HG03460 (cell line): ENCODE measurements at regions not wholly inside any gene's neighbourhood (a gene's known extent, or its start where the extent isn't known, plus 50 kb on each side); places are given as distances from the start of the nearest gene placed in this dataset.

Experiments
- ATAC-seq: cut with Tn5 transposase; IDR thresholded peaks from one replicate; pipeline ENCODE4 v1.9.1; 2021; ENCODE audit not compliant: unreplicated experiment

DNA sequence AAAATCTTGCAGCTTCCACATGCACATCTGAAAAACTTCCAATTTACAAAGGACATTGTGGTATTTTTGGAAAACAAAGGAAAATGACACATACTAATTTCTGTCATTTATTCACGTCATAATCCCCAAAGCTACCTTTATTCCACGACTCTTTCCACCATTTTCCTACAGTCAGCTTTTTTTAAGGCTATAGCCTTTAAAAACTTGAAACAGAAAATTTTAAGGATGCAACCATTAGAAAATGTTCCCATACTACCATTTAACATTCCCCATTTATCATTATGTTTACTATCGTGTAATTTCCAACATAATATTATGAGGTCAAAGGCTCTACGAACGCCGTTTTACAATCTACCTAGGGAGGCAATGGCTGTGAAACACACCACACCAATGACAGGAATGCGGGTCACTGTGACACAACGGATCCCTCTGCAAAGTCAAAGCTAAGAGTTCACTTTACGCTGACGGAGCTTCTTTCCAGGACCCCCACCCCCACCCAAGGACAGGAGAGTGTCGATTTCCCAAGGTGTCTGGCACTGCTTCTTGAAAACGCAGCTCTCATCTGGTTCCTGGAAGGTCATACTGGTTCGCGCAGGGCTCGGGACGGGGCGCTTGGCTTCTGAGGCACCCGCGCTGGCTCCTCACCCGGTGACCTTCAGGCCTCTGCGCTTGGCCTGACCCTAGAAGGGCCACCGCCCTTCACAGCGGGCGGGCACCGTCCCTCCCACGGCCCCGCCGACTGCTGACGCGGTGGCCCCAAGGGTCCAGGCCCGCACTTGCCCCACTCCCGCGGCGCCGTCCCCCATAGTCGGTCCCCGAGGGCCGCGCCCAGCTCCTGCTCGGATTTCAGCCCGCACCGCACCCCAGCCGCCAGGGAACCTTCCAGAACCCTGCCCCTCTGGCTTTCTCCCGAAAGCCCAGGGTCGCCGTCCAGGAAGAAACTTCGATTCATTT lies 50.5 kb upstream of the ATF3 start:
- peak; percentile 40 for ATAC-seq

DNA sequence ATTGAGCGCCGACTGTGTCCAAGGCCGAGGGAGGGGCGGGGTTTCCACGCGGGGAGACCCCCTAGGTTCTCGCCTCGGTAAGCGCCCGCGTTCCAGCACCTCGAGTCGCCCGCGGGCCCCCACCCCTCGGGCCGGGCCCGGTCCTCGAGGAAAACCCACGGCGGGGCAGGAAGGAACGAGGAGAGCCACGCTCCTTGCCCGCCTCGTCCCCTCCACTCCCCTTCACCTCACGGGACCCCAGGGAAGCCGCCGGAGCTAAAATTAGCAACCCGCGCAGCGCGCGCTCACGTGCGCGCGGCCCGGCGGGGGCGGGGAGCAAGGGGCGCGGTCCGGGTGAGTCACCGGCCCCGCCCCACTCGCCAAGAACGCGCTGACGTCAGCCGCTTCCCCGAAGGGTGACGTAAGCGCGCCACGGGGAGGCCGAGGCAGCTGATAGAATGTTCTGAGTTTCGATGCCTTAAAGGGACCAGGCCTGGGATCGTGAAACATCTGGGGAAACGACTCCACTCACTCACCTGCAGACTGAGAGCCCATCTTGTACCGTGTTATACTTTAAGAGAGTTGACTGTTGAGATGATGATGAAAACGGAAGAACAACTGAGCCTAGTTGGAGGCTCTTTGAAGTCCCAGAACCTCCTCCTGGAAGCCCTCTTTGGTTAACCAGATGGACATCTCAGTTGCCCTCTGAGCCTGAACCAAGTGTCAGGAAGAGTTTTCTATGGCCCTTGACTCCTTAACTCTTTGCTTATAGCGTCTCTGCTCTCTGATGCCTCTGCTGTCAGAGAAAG lies 49.7 kb upstream of the ATF3 start:
- peak; percentile 94 for ATAC-seq
